HL-60 (cell line): ENCODE measurements at regions not wholly inside any gene's neighbourhood (a gene's known extent, or its start where the extent isn't known, plus 50 kb on each side); places are given as distances from the start of the nearest gene placed in this dataset.

Experiments used
- DNase-seq, 2 experiments: peaks; one replicate each; pipeline ENCODE4 v3.0.0-alpha.2; 2010 to 2020; ENCODE audit warnings: low read depth in 1 of 2, low spot score in 1 of 2
- H3K27ac ChIP-seq: fragments of 250-450 bp; sonication (Bioruptor Pico); replicated peaks from 2 replicates; pipeline ENCODE4 v1.5.1; 2020; ENCODE audit warnings: mild to moderate bottlenecking, moderate library complexity
- H3K27me3 ChIP-seq: fragments of 250-450 bp; sonication (Bioruptor Pico); 2 replicates; pipeline ENCODE4 v1.5.1; 2021; ENCODE audit warnings: mild to moderate bottlenecking, moderate library complexity; ENCODE audit not compliant: insufficient read depth, poor library complexity, severe bottlenecking
- H3K4me3 ChIP-seq: replicated peaks from 2 replicates; pipeline ENCODE4 v1.5.1; 2011; ENCODE audit warnings: mild to moderate bottlenecking, control low read depth, low read length; ENCODE audit not compliant: insufficient read depth
- CTCF ChIP-seq: IDR thresholded peaks from one replicate; pipeline ENCODE4 v1.5.1; 2011; ENCODE audit warnings: low read length, control low read depth, inconsistent platforms; ENCODE audit not compliant: insufficient read depth
- GABPA ChIP-seq: IDR thresholded peaks from 2 replicates; pipeline ENCODE4 v1.6.1; 2012; ENCODE audit warnings: low read depth
- POLR2AphosphoS5 ChIP-seq: IDR thresholded peaks from 2 replicates; pipeline ENCODE4 v1.6.1; 2012; ENCODE audit warnings: low read depth
- SPI1 ChIP-seq: IDR thresholded peaks from 2 replicates; pipeline ENCODE4 v1.6.1; 2012; ENCODE audit warnings: low read depth, mild to moderate bottlenecking, borderline replicate concordance
- TF ChIP-seq, protein P1 (sequence below): IDR thresholded peaks from 2 replicates; pipeline ENCODE4 v1.6.1; 2012; ENCODE audit warnings: low read depth; ENCODE audit not compliant: insufficient replicate concordance

GRCh38 chr15:91803260-91803659 lies 50.2 kb upstream of the SLCO3A1 start:
- no peaks in the 10 kb centered on the region for H3K27me3 ChIP-seq

More at GRCh38 chr15:91803260-91803659, 50.2 kb upstream of the SLCO3A1 start:
- TF ChIP-seq CTCF, result no peak
- TF ChIP-seq, protein P1, sequence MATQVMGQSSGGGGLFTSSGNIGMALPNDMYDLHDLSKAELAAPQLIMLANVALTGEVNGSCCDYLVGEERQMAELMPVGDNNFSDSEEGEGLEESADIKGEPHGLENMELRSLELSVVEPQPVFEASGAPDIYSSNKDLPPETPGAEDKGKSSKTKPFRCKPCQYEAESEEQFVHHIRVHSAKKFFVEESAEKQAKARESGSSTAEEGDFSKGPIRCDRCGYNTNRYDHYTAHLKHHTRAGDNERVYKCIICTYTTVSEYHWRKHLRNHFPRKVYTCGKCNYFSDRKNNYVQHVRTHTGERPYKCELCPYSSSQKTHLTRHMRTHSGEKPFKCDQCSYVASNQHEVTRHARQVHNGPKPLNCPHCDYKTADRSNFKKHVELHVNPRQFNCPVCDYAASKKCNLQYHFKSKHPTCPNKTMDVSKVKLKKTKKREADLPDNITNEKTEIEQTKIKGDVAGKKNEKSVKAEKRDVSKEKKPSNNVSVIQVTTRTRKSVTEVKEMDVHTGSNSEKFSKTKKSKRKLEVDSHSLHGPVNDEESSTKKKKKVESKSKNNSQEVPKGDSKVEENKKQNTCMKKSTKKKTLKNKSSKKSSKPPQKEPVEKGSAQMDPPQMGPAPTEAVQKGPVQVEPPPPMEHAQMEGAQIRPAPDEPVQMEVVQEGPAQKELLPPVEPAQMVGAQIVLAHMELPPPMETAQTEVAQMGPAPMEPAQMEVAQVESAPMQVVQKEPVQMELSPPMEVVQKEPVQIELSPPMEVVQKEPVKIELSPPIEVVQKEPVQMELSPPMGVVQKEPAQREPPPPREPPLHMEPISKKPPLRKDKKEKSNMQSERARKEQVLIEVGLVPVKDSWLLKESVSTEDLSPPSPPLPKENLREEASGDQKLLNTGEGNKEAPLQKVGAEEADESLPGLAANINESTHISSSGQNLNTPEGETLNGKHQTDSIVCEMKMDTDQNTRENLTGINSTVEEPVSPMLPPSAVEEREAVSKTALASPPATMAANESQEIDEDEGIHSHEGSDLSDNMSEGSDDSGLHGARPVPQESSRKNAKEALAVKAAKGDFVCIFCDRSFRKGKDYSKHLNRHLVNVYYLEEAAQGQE, result no peak
- TF ChIP-seq GABPA, result no peak
- TF ChIP-seq SPI1, result no peak
- TF ChIP-seq POLR2AphosphoS5, result no peak
- no peak overlapping the region for H3K27ac ChIP-seq
- no peak overlapping the region for H3K4me3 ChIP-seq
- no peak for DNase-seq
